Endodermal cell (in vitro differentiated cells): ENCODE measurements at regions not wholly inside any gene's neighbourhood (a gene's known extent, or its start where the extent isn't known, plus 50 kb on each side); places are given as distances from the start of the nearest gene placed in this dataset.

Source experiments
- DNase-seq: peaks from one replicate; pipeline ENCODE4 v3.0.0-alpha.2; 2017
- H3K27ac ChIP-seq: 2 replicates; pipeline ENCODE4 v1.5.1; 2013; ENCODE audit warnings: mild to moderate bottlenecking, low read depth, low read length, moderate library complexity
- H3K27me3 ChIP-seq: 2 replicates; pipeline ENCODE4 v1.6.1; 2013; ENCODE audit warnings: mild to moderate bottlenecking, low read length, moderate library complexity; ENCODE audit not compliant: insufficient read depth, control insufficient read depth, poor library complexity, severe bottlenecking
- H3K36me3 ChIP-seq: 2 replicates; pipeline ENCODE4 v1.7.0; 2013; ENCODE audit warnings: mild to moderate bottlenecking, low read length, moderate library complexity; ENCODE audit not compliant: control insufficient read depth, insufficient read depth
- H3K4me1 ChIP-seq: one replicate; pipeline ENCODE4 v1.7.0; 2013; ENCODE audit warnings: low read length; ENCODE audit not compliant: control insufficient read depth, insufficient read depth
- H3K4me3 ChIP-seq: 2 replicates; pipeline ENCODE4 v1.5.1; 2013; ENCODE audit warnings: mild to moderate bottlenecking, low read length, moderate library complexity
- H3K9ac ChIP-seq: 2 replicates; pipeline ENCODE4 v1.6.1; 2013; ENCODE audit warnings: mild to moderate bottlenecking, low read length, moderate library complexity; ENCODE audit not compliant: poor library complexity, severe bottlenecking; ENCODE audit errors: extremely low read depth
- H3K9me3 ChIP-seq: 2 replicates; pipeline ENCODE4 v1.6.1; 2013; ENCODE audit warnings: mild to moderate bottlenecking, low read length, moderate library complexity; ENCODE audit not compliant: control insufficient read depth
- H3K27ac Mint-ChIP-seq: 2 replicates; pipeline ENCODE4 v1.8.0; 2020; ENCODE audit warnings: mixed read lengths
- H3K27me3 Mint-ChIP-seq: 2 replicates; pipeline ENCODE4 v1.8.0; 2021; ENCODE audit warnings: mild to moderate bottlenecking, mixed read lengths; ENCODE audit not compliant: insufficient read depth
- H3K36me3 Mint-ChIP-seq: 2 replicates; pipeline ENCODE4 v1.8.0; 2020; ENCODE audit warnings: low read depth, mixed read lengths
- H3K4me1 Mint-ChIP-seq: 2 replicates; pipeline ENCODE4 v1.8.0; 2020; ENCODE audit warnings: mixed read lengths
- H3K4me3 Mint-ChIP-seq: 2 replicates; pipeline ENCODE4 v1.8.0; 2020; ENCODE audit warnings: mild to moderate bottlenecking, moderate library complexity, mixed read lengths
- H3K9me3 Mint-ChIP-seq: 2 replicates; pipeline ENCODE4 v1.8.0; 2020; ENCODE audit warnings: mild to moderate bottlenecking, mixed read lengths
- CTCF ChIP-seq: fragments of 200-600 bp; sonication (generic); conservative IDR thresholded peaks from 2 replicates; pipeline ENCODE4 v1.5.0; 2021; ENCODE audit warnings: antibody characterized with exemption, mild to moderate bottlenecking
- WGBS, 2 experiments: methylation state at CpG; one replicate each; pipeline versions ENCODE4 v1.1.5 to v1.1.7; 2013; ENCODE audit warnings: missing lambda C conversion rate in 2 of 2, mixed read lengths in 1 of 2; ENCODE audit not compliant: insufficient coverage in 1 of 2, insufficient read length in 1 of 2; 5-methylcytosine and 5-hydroxymethylcytosine counted together

- Mint-ChIP-seq H3K4me3 (no peak overlapping the region), H3K27ac (no peak overlapping the region), H3K27me3 (no peaks in the 10 kb centered on the region), H3K9me3 (peaks cover 10% of the 10 kb centered on the region), H3K36me3 (peaks cover 23% of the 10 kb centered on the region), H3K4me1 (peaks cover 18% of the 10 kb centered on the region)
- H3K4me1 ChIP-seq, result no peaks in the 10 kb centered on the region
- no peak for DNase-seq
- no peak overlapping the region for H3K27ac ChIP-seq
- H3K36me3 ChIP-seq, result peaks cover 19% of the 10 kb centered on the region
- no peak overlapping the region for H3K9ac ChIP-seq
- no peak overlapping the region for H3K4me3 ChIP-seq
- peaks cover 10% of the 10 kb centered on the region for H3K9me3 ChIP-seq
- TF ChIP-seq CTCF, result no peak
- H3K27me3 ChIP-seq, result no peaks in the 10 kb centered on the region
Measured at GRCh38 chr6:93821953-93822352, 402.6 kb upstream of the EPHA7 start.

- H3K27me3 Mint-ChIP-seq, result no peaks in the 10 kb centered on the region
- WGBS, 2 experiments, result 100% methylated on average over 1 of the region's 1 CpG
- H3K36me3 Mint-ChIP-seq, result peaks cover 21% of the 10 kb centered on the region
Measured at GRCh38 chr6:93820465-93821082, 401.2 kb upstream of the EPHA7 start.

GRCh38 chr6:93819189-93819588 is 399.8 kb upstream of the EPHA7 start:
- H3K4me3 ChIP-seq, result no peak overlapping the region
- Mint-ChIP-seq H3K27me3 (no peaks in the 10 kb centered on the region), H3K9me3 (no peaks in the 10 kb centered on the region), H3K27ac (peak overlapping the region; percentile 6), H3K36me3 (peaks cover 24% of the 10 kb centered on the region), H3K4me3 (no peak overlapping the region), H3K4me1 (peaks cover 18% of the 10 kb centered on the region)
- no peaks in the 10 kb centered on the region for H3K9me3 ChIP-seq
- TF ChIP-seq CTCF, result no peak
- no peak for DNase-seq
- H3K36me3 ChIP-seq, result peaks cover 29% of the 10 kb centered on the region
- no peaks in the 10 kb centered on the region for H3K4me1 ChIP-seq
- WGBS, 2 experiments, result 57 to 72% methylated on average over 1 to 3 of the region's 3 CpGs
- no peak overlapping the region for H3K9ac ChIP-seq
- no peaks in the 10 kb centered on the region for H3K27me3 ChIP-seq
- peak overlapping the region; percentile 44 for H3K27ac ChIP-seq

More at GRCh38 chr6:93820465-93821082, 401.2 kb upstream of the EPHA7 start:
- Histone ChIP-seq H3K4me3 (no peak overlapping the region), H3K4me1 (no peaks in the 10 kb centered on the region), H3K9me3 (no peaks in the 10 kb centered on the region), H3K27me3 (no peaks in the 10 kb centered on the region), H3K36me3 (peaks cover 21% of the 10 kb centered on the region), H3K27ac (no peak overlapping the region), H3K9ac (no peak overlapping the region)
- Mint-ChIP-seq H3K4me1 (peaks cover 18% of the 10 kb centered on the region), H3K4me3 (no peak overlapping the region), H3K27ac (no peak overlapping the region), H3K9me3 (peaks cover 2% of the 10 kb centered on the region)
- no peak for TF ChIP-seq CTCF
- no peak for DNase-seq
